Cardiac muscle cell (in vitro differentiated cells and primary cell): ENCODE measurements at regions not wholly inside any gene's neighbourhood (a gene's known extent, or its start where the extent isn't known, plus 50 kb on each side); places are given as distances from the start of the nearest gene placed in this dataset.
A peak's percentile ranks its signal among the peaks of the same experiment; 100 is the strongest.

Source experiments
- DNase-seq, 2 donors: peaks; one replicate each; pipeline versions ENCODE4 v3.0.0 to v3.0.0-alpha.2; 2010 to 2017; ENCODE audit warnings: low read depth in 1 of 2, low spot score in 1 of 2
- H3K27ac ChIP-seq: fragments of 200-600 bp; sonication (generic); 2 replicates; pipeline ENCODE4 v1.5.1; 2016
- H3K27me3 ChIP-seq: fragments of 200-600 bp; sonication (generic); 2 replicates; pipeline ENCODE4 v1.6.0; 2016; ENCODE audit warnings: control low read depth
- H3K36me3 ChIP-seq: fragments of 200-600 bp; sonication (generic); 2 replicates; pipeline ENCODE4 v1.5.1; 2016; ENCODE audit warnings: control low read depth
- H3K4me1 ChIP-seq: fragments of 200-600 bp; sonication (generic); 2 replicates; pipeline ENCODE4 v1.8.1; 2017; ENCODE audit warnings: low read depth, mild to moderate bottlenecking, mixed run types
- H3K4me3 ChIP-seq: fragments of 200-600 bp; sonication (generic); 2 replicates; pipeline ENCODE4 v1.5.1; 2016; ENCODE audit warnings: mild to moderate bottlenecking
- H3K9me3 ChIP-seq: fragments of 200-600 bp; sonication (generic); 2 replicates; pipeline ENCODE4 v1.5.1; 2017; ENCODE audit warnings: low read depth, mild to moderate bottlenecking, control low read depth
- CTCF ChIP-seq: IDR thresholded peaks from 2 replicates; pipeline ENCODE4 v1.5.1; 2012; ENCODE audit warnings: low read depth, mild to moderate bottlenecking, low read length

GRCh38 chr16:27686926-27687325 is 137.0 kb downstream of the KATNIP start:
- no peak overlapping the region for H3K4me3 ChIP-seq
- TF ChIP-seq CTCF: no peak
- H3K4me1 ChIP-seq: peaks cover 12% of the 10 kb centered on the region
- no peaks in the 10 kb centered on the region for H3K9me3 ChIP-seq
- no peaks in the 10 kb centered on the region for H3K27me3 ChIP-seq
- H3K36me3 ChIP-seq: no peaks in the 10 kb centered on the region
- H3K27ac ChIP-seq: no peak overlapping the region
- DNase-seq: no peak

GRCh38 chr16:27687605-27688004 is 137.7 kb downstream of the KATNIP start:
- Histone ChIP-seq H3K36me3 (no peaks in the 10 kb centered on the region), H3K4me1 (peaks cover 12% of the 10 kb centered on the region), H3K27me3 (no peaks in the 10 kb centered on the region), H3K9me3 (no peaks in the 10 kb centered on the region), H3K27ac (peak overlapping the region; percentile 5), H3K4me3 (no peak overlapping the region)
- no peak for TF ChIP-seq CTCF
- DNase-seq: no peak

- Histone ChIP-seq H3K9me3 (no peaks in the 10 kb centered on the region), H3K4me3 (no peak overlapping the region), H3K27me3 (no peaks in the 10 kb centered on the region), H3K4me1 (peaks cover 12% of the 10 kb centered on the region), H3K36me3 (no peaks in the 10 kb centered on the region), H3K27ac (no peak overlapping the region)
- no peak for TF ChIP-seq CTCF
- DNase-seq: no peak
These were observed 139.8 kb downstream of the KATNIP start for GRCh38 chr16:27689711-27690110.

GRCh38 chr16:27690608-27691007 is 140.7 kb downstream of the KATNIP start:
- H3K27ac ChIP-seq: no peak overlapping the region
- H3K27me3 ChIP-seq: no peaks in the 10 kb centered on the region
- H3K4me3 ChIP-seq: no peak overlapping the region
- peak in 1 of 2 donors; percentile 54 for DNase-seq
- peak; percentile 71 for TF ChIP-seq CTCF
- H3K4me1 ChIP-seq: peaks cover 12% of the 10 kb centered on the region
- H3K9me3 ChIP-seq: no peaks in the 10 kb centered on the region
- H3K36me3 ChIP-seq: no peaks in the 10 kb centered on the region

- peaks cover 12% of the 10 kb centered on the region for H3K4me1 ChIP-seq
- TF ChIP-seq CTCF: no peak
- no peak overlapping the region for H3K4me3 ChIP-seq
- no peaks in the 10 kb centered on the region for H3K27me3 ChIP-seq
- no peak for DNase-seq
- no peaks in the 10 kb centered on the region for H3K9me3 ChIP-seq
- H3K36me3 ChIP-seq: no peaks in the 10 kb centered on the region
- no peak overlapping the region for H3K27ac ChIP-seq
These were observed 141.8 kb downstream of the KATNIP start for GRCh38 chr16:27691721-27692120.

- H3K27ac ChIP-seq: no peak overlapping the region
- no peak for DNase-seq
- H3K36me3 ChIP-seq: no peaks in the 10 kb centered on the region
- H3K4me3 ChIP-seq: no peak overlapping the region
- peaks cover 4% of the 10 kb centered on the region for H3K4me1 ChIP-seq
- TF ChIP-seq CTCF: no peak
- no peaks in the 10 kb centered on the region for H3K9me3 ChIP-seq
- no peaks in the 10 kb centered on the region for H3K27me3 ChIP-seq
These were observed 142.6 kb downstream of the KATNIP start for GRCh38 chr16:27692576-27692975.
